NK-92 treated with Interleukin-12 subunit alpha and Interleukin-12 subunit beta, amount 100 ng/mL, for 24 hours (cell line): ENCODE measurements at regions not wholly inside any gene's neighbourhood (a gene's known extent, or its start where the extent isn't known, plus 50 kb on each side); places are given as distances from the start of the nearest gene placed in this dataset.

Source experiments
- DNase-seq: peaks from one replicate; lab custom pipeline; 2025; lab: John Stamatoyannopoulos, UW

- no peak for DNase-seq
Measured at GRCh38 chr7:26048663-26049062, 103.3 kb upstream of the NFE2L3 start.

- no peak for DNase-seq
Measured at GRCh38 chr7:26049081-26049480, 102.9 kb upstream of the NFE2L3 start.

- no peak for DNase-seq
Measured at GRCh38 chr7:26051021-26051420, 101.0 kb upstream of the NFE2L3 start.

- DNase-seq = no peak
Measured at GRCh38 chr7:26052706-26053105, 99.3 kb upstream of the NFE2L3 start.

GRCh38 chr7:26054386-26054785 is 97.6 kb upstream of the NFE2L3 start:
- DNase-seq = no peak

GRCh38 chr7:26055241-26055640 is 96.8 kb upstream of the NFE2L3 start:
- DNase-seq = no peak

- DNase-seq = no peak
Measured at GRCh38 chr7:26060733-26061677, 91.0 kb upstream of the NFE2L3 start.

GRCh38 chr7:26061678-26062603 is 90.1 kb upstream of the NFE2L3 start:
- peak; percentile 37 for DNase-seq

- DNase-seq = no peak
Measured at GRCh38 chr7:26065652-26066051, 86.3 kb upstream of the NFE2L3 start.

GRCh38 chr7:26066736-26067135 is 85.3 kb upstream of the NFE2L3 start:
- DNase-seq = no peak

GRCh38 chr7:26070290-26070689 is 81.7 kb upstream of the NFE2L3 start:
- no peak for DNase-seq

- no peak for DNase-seq
Measured at GRCh38 chr7:26071622-26072456, 80.2 kb upstream of the NFE2L3 start.

GRCh38 chr7:26073041-26073440 is 79.0 kb upstream of the NFE2L3 start:
- no peak for DNase-seq

- no peak for DNase-seq
Measured at GRCh38 chr7:26074919-26075318, 77.1 kb upstream of the NFE2L3 start.

- DNase-seq = no peak
Measured at GRCh38 chr7:26076691-26077090, 75.3 kb upstream of the NFE2L3 start.

GRCh38 chr7:26078437-26079336 is 73.3 kb upstream of the NFE2L3 start:
- DNase-seq = peak; percentile 31

GRCh38 chr7:26081638-26082037 is 70.4 kb upstream of the NFE2L3 start:
- DNase-seq = no peak

GRCh38 chr7:26083113-26083512 is 68.9 kb upstream of the NFE2L3 start:
- DNase-seq = no peak

GRCh38 chr7:26084418-26084817 is 67.6 kb upstream of the NFE2L3 start:
- DNase-seq = no peak

GRCh38 chr7:26085771-26086170 is 66.2 kb upstream of the NFE2L3 start:
- no peak for DNase-seq
